ENCODE measurements at regions not wholly inside any gene's neighbourhood (a gene's known extent, or its start where the extent isn't known, plus 50 kb on each side); places are given as distances from the start of the nearest gene placed in this dataset.
A peak's percentile ranks its signal among the peaks of the same experiment; 100 is the strongest.

- no peak for DNase-seq (ENCODE audit: low spot score)
Measured at GRCh38 chr2:67462738-67463496, 65.8 kb downstream of the ETAA1 start.

- no peak for DNase-seq (ENCODE audit: low spot score)
Measured at GRCh38 chr2:67463810-67464209, 66.7 kb downstream of the ETAA1 start.

- peak; percentile 10 for DNase-seq (ENCODE audit: low spot score)
Measured at GRCh38 chr2:67465623-67466022, 68.5 kb downstream of the ETAA1 start.

GRCh38 chr2:67466734-67467133 is 69.6 kb downstream of the ETAA1 start:
- no peak for DNase-seq (ENCODE audit: low spot score)

- DNase-seq (ENCODE audit: low spot score): no peak
Measured at GRCh38 chr2:67471681-67472080, 74.5 kb downstream of the ETAA1 start.

GRCh38 chr2:67476809-67477790 is 80.0 kb downstream of the ETAA1 start:
- DNase-seq (ENCODE audit: low spot score): peak; percentile 46

GRCh38 chr2:67479261-67479660 is 82.1 kb downstream of the ETAA1 start:
- DNase-seq (ENCODE audit: low spot score): no peak

GRCh38 chr2:67485431-67485830 is 88.3 kb downstream of the ETAA1 start:
- no peak for DNase-seq (ENCODE audit: low spot score)

GRCh38 chr2:67486041-67486796 is 89.1 kb downstream of the ETAA1 start:
- DNase-seq (ENCODE audit: low spot score): no peak

- DNase-seq (ENCODE audit: low spot score): no peak
Measured at GRCh38 chr2:67487993-67488392, 90.9 kb downstream of the ETAA1 start.

- DNase-seq (ENCODE audit: low spot score): no peak
Measured at GRCh38 chr2:67489396-67489795, 92.3 kb downstream of the ETAA1 start.

- DNase-seq (ENCODE audit: low spot score): no peak
Measured at GRCh38 chr2:67498931-67499330, 101.8 kb downstream of the ETAA1 start.

- no peak for DNase-seq (ENCODE audit: low spot score)
Measured at GRCh38 chr2:67499989-67500388, 102.9 kb downstream of the ETAA1 start.

- no peak for DNase-seq (ENCODE audit: low spot score)
Measured at GRCh38 chr2:67500541-67500940, 103.4 kb downstream of the ETAA1 start.

GRCh38 chr2:67502346-67503065 is 105.4 kb downstream of the ETAA1 start:
- DNase-seq (ENCODE audit: low spot score): no peak

GRCh38 chr2:67503066-67503795 is 106.1 kb downstream of the ETAA1 start:
- peak; percentile 68 for DNase-seq (ENCODE audit: low spot score)

GRCh38 chr2:67510745-67511144 is 113.6 kb downstream of the ETAA1 start:
- no peak for DNase-seq (ENCODE audit: low spot score)

GRCh38 chr2:67514515-67514914 is 117.4 kb downstream of the ETAA1 start:
- no peak for DNase-seq (ENCODE audit: low spot score)

- DNase-seq (ENCODE audit: low spot score): no peak
Measured at GRCh38 chr2:67515056-67515455, 117.9 kb downstream of the ETAA1 start.

GRCh38 chr2:67515538-67515937 is 118.4 kb downstream of the ETAA1 start:
- DNase-seq (ENCODE audit: low spot score): no peak

GRCh38 chr2:67516362-67516761 is 119.2 kb downstream of the ETAA1 start:
- no peak for DNase-seq (ENCODE audit: low spot score)
